Mesothelial cell of epicardium (in vitro differentiated cells): ENCODE measurements at regions not wholly inside any gene's neighbourhood (a gene's known extent, or its start where the extent isn't known, plus 50 kb on each side); places are given as distances from the start of the nearest gene placed in this dataset.

Experiments
- DNase-seq, 2 experiments: peaks; one replicate each; pipeline ENCODE4 v3.0.0; 2021; ENCODE audit warnings: low spot score in 2 of 2; ENCODE audit not compliant: unreplicated experiment in 2 of 2
- H3K27ac Mint-ChIP-seq: 2 replicates; pipeline ENCODE4 v1.8.0; 2021; ENCODE audit warnings: mixed read lengths
- H3K27me3 Mint-ChIP-seq: 2 replicates; pipeline ENCODE4 v1.8.0; 2021; ENCODE audit warnings: low read depth, mixed read lengths
- H3K36me3 Mint-ChIP-seq: 2 replicates; pipeline ENCODE4 v1.8.0; 2021; ENCODE audit warnings: mixed read lengths
- H3K4me1 Mint-ChIP-seq: 2 replicates; pipeline ENCODE4 v1.8.0; 2021; ENCODE audit warnings: mixed read lengths
- H3K4me3 Mint-ChIP-seq: 2 replicates; pipeline ENCODE4 v1.8.0; 2021; ENCODE audit warnings: mild to moderate bottlenecking, moderate library complexity, mixed read lengths
- H3K9me3 Mint-ChIP-seq: 2 replicates; pipeline ENCODE4 v1.8.0; 2021; ENCODE audit warnings: mixed read lengths
- TF ChIP-seq, protein P1 (sequence below): fragments of 200-600 bp; sonication (generic); IDR thresholded peaks from one replicate; pipeline ENCODE4 v1.5.0; 2021; ENCODE audit warnings: antibody characterized with exemption; ENCODE audit not compliant: unreplicated experiment

DNA sequence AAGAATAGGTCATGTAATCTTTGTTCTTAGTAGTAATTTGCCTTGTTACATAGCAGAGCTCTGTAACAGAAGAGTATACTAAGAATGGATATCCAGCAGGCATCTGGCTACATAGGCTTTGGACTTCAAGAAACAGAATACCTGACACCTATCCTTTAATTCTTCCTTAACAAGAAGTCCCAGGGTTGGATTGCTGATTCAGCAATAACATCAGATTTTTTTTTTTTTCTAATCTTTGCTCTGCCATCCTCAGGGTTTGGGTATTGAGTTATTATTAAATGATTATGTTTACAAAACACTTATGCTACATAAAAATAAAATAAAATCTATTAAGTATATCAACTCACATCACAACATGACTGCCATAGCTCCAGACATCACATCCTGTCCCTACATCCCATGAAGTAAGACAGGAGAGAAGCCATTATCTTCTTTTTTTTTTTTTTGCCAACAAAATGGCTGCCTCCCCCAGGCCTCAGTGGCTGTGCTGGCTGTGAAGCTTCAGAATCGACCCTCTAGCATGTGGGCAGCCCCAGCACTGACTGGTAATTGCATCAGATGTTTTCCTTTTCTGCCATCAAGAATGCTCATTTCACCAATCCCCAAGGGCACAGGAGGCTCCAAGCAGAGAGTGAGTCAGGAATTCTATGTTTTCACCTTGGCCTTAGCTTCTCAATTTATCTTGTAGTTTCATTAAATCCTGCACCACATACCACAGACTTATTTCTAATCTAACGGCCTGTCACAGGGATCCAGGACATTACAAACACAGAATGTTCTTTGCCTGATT lies 186.2 kb downstream of the DICER1 start:
- TF ChIP-seq, protein P1, sequence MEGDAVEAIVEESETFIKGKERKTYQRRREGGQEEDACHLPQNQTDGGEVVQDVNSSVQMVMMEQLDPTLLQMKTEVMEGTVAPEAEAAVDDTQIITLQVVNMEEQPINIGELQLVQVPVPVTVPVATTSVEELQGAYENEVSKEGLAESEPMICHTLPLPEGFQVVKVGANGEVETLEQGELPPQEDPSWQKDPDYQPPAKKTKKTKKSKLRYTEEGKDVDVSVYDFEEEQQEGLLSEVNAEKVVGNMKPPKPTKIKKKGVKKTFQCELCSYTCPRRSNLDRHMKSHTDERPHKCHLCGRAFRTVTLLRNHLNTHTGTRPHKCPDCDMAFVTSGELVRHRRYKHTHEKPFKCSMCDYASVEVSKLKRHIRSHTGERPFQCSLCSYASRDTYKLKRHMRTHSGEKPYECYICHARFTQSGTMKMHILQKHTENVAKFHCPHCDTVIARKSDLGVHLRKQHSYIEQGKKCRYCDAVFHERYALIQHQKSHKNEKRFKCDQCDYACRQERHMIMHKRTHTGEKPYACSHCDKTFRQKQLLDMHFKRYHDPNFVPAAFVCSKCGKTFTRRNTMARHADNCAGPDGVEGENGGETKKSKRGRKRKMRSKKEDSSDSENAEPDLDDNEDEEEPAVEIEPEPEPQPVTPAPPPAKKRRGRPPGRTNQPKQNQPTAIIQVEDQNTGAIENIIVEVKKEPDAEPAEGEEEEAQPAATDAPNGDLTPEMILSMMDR, result no peak
- Mint-ChIP-seq H3K36me3 (peaks cover 3% of the 10 kb centered on the region), H3K27ac (peak overlapping the region; percentile 21), H3K4me3 (no peak overlapping the region), H3K9me3 (peaks cover 4% of the 10 kb centered on the region), H3K27me3 (peaks cover 10% of the 10 kb centered on the region), H3K4me1 (no peaks in the 10 kb centered on the region)
- no peak for DNase-seq

DNA sequence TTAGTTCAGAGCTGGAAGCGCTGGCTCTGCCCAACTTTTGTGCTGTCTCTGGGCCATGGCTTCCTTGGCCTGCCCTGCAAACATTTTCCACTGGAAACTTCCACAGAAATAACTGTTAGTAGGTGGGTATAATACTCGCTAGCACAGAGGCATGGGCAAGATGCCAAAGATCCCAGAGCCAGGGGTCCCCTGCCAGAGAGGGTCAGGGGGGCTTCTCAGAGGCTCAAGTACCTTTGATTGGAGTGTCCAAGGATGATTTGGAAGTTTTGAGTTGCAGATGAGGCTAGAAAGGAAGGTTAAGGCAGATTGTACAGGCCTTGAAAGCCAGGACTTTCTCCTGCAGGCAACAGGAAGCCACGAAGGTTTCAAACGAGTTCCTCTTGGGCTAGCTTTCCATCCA lies 187.6 kb downstream of the DICER1 start:
- no peak for DNase-seq
- Mint-ChIP-seq H3K27ac (no peak overlapping the region), H3K36me3 (peaks cover 3% of the 10 kb centered on the region), H3K4me1 (no peaks in the 10 kb centered on the region), H3K9me3 (peaks cover 4% of the 10 kb centered on the region), H3K27me3 (peaks cover 7% of the 10 kb centered on the region), H3K4me3 (no peak overlapping the region)
- TF ChIP-seq, protein P1, result no peak

DNA sequence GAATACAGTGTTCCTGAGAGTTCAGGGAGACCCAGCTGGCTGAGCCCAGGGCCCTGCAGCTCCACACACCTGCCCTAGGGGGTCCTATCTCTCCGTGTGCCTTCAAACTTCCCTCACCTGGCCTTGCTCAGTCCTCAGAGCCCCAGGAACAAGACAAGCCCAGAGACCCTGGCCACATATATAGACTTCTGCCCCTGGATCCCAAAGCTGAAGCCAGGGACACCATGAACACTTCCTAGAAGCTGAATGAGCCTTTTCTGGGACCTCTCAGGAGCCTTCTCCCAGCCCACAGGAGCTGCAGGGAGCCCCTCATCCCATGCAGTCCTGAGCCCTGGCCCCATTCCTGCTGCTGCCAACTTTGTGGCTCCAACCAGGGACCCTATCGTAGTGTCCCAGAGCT lies 190.5 kb downstream of the DICER1 start:
- peaks cover 4% of the 10 kb centered on the region for H3K9me3 Mint-ChIP-seq
- TF ChIP-seq, protein P1, result no peak
- peaks cover 7% of the 10 kb centered on the region for H3K4me1 Mint-ChIP-seq
- H3K27ac Mint-ChIP-seq, result no peak overlapping the region
- H3K27me3 Mint-ChIP-seq, result peaks cover under 1% of the 10 kb centered on the region
- no peak overlapping the region for H3K4me3 Mint-ChIP-seq
- H3K36me3 Mint-ChIP-seq, result peaks cover 3% of the 10 kb centered on the region
- peak in 1 of 2 experiments; percentile 22 for DNase-seq

DNA sequence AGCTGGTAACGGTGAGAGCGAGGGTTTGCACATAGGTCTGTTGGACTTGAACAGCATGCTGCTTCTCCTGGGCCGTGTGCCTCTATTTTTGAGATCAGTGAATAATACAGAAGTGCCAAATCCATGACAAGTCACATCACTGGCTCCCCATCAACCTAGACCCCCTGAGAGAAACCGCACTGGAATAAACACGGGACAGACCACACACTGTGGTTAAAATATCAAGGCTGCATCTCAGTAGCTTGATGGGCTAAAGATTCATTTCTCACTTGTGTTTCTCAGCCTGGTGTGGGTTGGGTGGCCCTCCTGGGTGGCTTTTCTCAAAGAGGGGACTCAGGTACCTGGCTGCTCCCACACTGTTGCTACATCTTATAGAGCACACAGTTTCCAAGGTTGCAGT lies 191.0 kb downstream of the DICER1 start:
- Mint-ChIP-seq H3K4me1 (peaks cover 9% of the 10 kb centered on the region), H3K27me3 (peaks cover 2% of the 10 kb centered on the region), H3K9me3 (peaks cover 2% of the 10 kb centered on the region), H3K36me3 (peaks cover 2% of the 10 kb centered on the region), H3K4me3 (no peak overlapping the region), H3K27ac (no peak overlapping the region)
- TF ChIP-seq, protein P1, result no peak
- DNase-seq, result no peak

DNA sequence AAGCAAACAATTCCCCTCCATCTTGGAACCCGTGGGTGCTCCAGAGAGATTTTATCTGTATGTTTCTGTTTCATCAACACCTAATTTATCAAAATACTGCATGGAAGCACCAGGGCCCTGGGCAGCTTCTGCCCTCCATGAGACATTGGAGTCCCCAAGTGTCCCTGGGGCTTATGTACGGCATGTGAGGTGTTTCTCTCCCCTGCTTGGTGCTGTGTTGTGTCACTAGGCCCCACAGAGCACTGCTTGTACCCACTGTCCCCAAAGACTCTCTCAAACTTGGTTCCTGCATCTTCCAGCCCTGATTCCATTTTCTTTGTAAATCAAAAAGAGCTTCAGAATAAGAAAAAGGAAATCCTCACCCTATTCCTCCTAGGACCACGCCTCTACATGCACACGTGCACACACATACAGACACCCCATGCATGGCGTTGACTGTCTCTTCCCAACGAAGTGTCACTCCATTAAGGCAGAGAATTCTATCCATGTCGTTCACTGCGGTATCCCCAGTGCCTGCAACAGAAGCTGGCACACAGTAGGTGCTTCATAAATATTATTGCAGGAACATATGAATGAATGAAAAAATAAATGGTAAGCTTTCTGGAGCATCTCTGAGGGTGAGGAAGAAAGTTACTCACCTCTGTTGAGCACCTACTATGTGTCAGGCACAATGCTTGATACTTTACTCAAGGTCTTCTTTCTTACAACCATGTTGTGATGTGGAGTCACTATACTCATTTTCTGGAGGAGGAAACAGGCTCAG lies 191.6 kb downstream of the DICER1 start:
- H3K27me3 Mint-ChIP-seq, result peaks cover 2% of the 10 kb centered on the region
- H3K27ac Mint-ChIP-seq, result no peak overlapping the region
- no peak overlapping the region for H3K4me3 Mint-ChIP-seq
- H3K4me1 Mint-ChIP-seq, result peaks cover 9% of the 10 kb centered on the region
- TF ChIP-seq, protein P1, result no peak
- H3K9me3 Mint-ChIP-seq, result no peaks in the 10 kb centered on the region
- DNase-seq, result peak in 1 of 2 experiments; percentile 11
- H3K36me3 Mint-ChIP-seq, result no peaks in the 10 kb centered on the region
